DMS114 treated with DMSO at 0.1 percent for 48 hours (cell line): ENCODE measurements at regions not wholly inside any gene's neighbourhood (a gene's known extent, or its start where the extent isn't known, plus 50 kb on each side); places are given as distances from the start of the nearest gene placed in this dataset.
"Not testable (repeated sequence)": the region's sequence is repeated elsewhere in the genome, so short reads cannot be mapped to it uniquely, and the experiment has no call there.

Experiments
- DNase-seq: peaks from one replicate; lab custom pipeline; 2025; ENCODE audit not compliant: unreplicated experiment; lab: John Stamatoyannopoulos, UW

DNA sequence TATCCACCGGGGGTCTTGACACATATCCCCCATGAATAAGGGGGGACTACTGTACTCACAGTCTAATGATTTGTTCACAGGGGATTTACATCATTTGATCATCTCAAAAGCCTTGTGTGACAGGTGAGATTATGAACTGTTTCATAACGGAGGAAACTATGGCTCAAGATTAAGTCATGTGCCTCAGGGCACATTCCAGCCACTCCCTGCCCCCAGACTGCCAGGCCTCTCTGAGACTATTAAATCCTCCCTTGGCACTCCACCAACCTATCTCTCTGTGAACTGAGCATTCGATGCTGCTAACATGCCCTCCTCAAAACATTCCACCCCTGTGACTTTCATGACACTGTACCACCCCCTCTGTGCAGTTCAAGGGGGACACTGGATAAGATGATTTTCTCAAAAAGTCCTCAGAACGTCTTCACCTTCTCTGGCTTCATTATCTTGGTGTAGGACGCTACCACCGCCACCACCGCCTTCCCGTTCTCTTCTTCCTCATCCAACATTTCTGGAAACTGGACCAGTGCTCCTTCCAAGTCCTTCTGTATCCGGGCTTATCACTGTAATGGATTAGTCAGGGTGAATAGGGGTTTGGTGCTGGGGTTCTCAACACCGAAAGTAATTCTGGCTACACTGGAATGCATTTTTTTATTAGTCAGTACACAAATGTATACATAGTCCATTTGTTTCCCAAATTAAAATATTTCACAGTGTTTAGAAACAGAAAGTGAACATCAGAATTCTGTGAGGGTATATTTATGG lies 169.6 kb downstream of the KCNS3 start:
- DNase-seq: no peak

DNA sequence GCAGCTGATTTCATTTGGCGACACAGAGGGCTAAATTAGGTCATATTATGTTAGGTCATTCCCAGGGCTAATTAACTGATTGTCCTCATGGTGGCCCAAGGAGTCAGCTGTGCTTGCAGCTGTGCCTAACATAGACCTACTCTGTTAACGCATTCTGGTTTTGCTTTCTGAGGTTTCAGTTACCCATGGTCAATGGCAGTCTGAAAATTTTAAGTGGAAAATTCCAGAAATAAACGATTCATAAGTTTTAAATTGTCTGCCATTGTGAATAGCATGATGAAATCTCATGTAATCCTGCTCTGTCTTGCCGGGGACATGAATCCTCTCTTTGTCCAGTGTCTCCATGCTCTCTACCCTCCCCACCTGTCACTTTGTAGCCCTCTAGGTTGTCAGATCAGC lies 168.7 kb downstream of the KCNS3 start:
- DNase-seq: no peak

DNA sequence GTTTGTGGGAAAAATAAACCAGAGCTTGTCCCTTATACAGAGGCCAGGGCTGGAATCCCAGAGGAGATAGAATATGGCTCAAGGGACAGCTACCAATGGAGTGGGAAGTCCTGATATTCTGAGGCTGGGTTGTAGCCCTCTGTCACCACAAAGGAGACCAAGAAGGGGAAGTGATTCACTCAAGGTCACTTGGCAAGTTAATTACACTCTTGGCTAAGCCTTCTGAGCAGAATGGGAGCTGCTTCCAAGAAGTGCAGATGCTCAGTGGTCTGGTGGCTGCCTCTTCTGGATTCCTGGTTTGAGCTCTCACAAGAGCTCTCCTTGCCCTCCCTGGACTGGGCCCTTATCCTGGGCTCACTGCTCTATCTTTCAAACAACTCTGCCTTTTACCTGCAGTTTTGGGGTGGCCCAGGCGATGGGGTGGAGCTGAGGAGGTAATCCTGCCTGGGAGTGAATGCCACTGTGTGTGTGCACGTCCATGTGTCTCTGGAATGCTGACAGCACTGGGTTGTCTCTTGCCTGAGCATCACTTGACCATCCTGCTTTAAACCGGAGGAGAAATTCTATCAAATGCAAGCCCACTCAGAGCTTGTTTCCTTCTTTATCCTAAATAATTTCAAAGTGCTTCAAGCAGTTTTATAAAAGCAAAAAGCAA lies 168.2 kb downstream of the KCNS3 start:
- DNase-seq: no peak

DNA sequence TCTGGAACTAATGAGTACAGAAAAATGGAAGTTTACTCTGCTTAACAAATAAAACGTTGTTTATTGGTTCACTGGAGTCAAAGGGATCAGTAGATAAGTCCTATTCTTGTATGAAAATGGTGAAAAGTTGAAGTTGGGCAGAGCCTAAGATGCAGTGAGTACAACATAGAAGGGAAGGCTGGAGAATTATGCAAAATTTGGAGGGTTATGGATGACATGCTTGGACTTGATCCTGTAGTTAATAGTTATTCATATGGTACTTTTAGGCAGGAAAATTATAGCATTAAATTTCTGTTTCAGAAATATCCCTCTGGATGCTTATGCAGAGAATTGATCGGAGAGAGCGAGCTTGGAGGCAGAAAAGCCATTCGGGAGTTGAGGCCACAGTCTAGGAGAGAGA lies 167.6 kb downstream of the KCNS3 start:
- no peak for DNase-seq

DNA sequence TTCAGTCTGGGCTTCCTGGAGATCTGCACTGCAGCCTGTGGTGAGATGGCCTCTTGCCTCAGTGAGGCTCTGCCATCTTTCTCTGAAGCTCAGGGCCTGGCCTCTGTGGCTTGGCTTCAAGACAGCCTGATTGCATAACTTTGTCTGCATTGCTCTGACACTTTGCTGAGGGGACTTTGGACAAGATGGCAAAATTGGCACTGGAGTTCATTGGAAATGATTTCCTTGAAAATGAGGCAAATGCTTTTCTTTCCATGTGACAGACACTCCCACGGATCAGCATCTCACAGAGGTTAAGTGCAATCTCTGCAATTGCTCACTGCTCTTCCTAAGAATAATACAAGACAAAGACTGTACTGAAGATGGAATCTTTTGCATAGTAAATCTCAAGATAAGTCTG lies 166.8 kb downstream of the KCNS3 start:
- no peak for DNase-seq

DNA sequence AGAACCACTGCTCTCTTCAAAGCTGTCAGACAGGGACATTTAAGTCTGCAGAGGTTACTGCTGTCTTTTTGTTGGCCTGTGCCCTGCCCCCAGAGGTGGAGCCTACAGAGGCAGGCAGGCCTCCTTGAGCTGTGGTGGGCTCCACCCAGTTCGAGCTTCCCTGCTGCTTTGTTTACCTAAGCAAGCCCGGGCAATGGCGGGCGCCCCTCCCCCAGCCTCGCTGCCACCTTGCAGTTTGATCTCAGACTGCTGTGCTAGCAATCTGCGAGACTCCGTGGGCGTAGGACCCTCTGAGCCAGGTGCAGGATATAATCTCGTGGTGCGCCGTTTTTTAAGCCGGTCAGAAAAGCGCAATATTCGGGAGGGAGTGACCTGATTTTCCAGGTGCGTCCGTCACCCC lies 138.9 kb downstream of the KCNS3 start:
- DNase-seq: not testable (repeated sequence)

DNA sequence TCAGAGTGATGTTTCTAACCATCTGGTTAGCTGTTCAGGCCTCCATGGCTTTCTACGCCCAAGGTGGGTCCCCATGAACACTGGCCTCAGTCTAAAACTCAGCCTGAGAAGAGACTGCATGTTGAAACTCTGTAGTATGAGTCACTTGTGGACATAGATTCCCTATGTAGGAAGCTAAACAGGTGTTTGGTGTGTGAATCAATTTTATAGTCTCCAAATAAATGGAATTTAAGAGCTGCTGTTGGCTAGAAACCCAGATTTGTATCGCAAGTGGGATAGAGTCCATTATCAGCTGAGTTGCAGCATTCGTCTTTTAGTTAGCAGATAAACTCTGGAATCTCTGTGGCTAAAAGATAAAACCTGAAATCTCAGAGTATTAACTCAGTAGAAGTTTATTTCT lies 131.4 kb downstream of the KCNS3 start:
- DNase-seq: no peak

DNA sequence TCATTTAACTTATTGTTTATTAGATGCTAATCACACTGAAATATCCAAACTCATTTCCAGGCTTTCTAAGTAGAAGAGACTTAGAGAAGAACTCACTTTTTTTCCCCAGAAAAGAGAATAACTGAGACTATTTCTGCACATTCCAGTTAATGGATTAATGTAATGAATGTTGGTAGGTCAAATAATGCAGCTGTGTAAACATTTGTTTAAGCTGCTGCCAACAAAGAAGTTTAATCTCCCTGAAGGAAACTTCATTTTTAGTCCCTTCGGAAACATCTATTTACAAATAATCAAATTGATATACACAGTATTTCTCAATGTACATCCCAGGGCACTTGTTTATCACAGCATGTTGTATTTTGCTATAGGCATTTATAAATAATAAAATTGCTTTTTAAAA lies 126.9 kb downstream of the KCNS3 start:
- DNase-seq: no peak

DNA sequence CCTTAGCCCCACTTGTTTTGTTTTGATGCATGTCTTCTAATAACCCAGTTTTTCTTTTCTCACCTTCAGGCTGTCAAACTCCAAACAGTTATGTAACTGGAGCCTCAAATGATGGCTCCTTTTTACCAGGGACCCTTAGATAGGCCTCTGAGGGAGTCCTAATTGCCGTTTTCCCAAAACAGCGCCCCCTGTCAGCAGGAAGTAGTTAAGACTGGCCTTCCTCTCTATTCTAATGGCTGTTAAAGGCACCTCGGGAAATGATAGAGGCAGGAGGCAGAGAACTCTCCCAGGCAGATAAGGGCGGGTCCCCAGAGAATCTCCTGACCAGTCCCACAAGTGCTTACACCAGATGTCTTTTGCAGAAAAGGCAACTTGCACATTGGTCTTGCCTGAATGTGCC lies 123.2 kb downstream of the KCNS3 start:
- DNase-seq: no peak

DNA sequence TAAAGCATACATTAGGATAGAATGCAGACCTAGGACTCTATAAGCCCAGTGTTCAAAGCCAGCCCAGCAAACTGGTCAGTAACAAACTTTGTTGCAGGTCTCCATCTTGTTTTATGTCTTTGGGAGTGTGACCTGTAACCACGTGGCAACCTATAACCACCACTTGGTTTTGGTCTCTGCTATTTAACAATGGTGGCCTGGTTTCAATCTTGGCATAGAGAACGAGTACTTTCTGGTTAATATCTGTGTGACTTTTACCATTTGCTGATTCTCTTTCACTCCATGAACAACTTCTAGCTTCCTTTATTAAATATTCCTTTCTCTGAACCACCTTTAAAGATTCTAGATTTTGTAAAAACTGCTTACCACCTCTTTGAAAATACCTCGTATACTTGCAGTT lies 118.5 kb downstream of the KCNS3 start:
- no peak for DNase-seq

DNA sequence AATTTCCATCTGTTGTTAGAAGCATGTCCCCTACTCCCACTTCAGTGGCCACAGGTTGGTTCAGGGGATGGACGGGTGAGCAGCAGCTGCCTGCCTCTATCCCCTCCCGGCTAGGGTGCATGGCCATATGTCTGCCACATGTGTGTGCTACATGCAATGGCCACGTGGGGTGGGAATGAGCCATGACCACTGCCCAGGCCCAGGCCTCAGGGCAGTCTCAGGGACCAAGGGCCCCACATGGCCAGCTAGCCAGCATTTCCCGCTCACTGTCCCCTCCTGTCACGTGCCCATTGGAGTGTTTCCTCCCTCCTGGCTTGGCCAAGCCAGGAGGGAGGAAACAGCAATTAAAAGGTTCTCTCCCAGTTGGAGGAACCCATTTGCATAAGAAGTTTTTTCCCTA lies 117.1 kb downstream of the KCNS3 start:
- no peak for DNase-seq
